HepG2 (cell line): ENCODE measurements at regions not wholly inside any gene's neighbourhood (a gene's known extent, or its start where the extent isn't known, plus 50 kb on each side); places are given as distances from the start of the nearest gene placed in this dataset.

ENCODE experiments used
- CCDC6 ChIP-seq: sonication (generic); formaldehyde crosslinking; IDR thresholded peaks from 2 replicates; pipeline ENCODE4 v1.8.1; 2022; ENCODE audit warnings: mild to moderate bottlenecking, missing genetic modification reagents, moderate library complexity
- RFX5 ChIP-seq: IDR thresholded peaks from 2 replicates; pipeline ENCODE4 v1.6.1; 2011; ENCODE audit warnings: low read depth, low read length, improper control_type of control experiment
- RFXANK ChIP-seq: IDR thresholded peaks from 2 replicates; pipeline ENCODE4 v1.6.1; 2016
- SRSF4 ChIP-seq: fragments of 200-400 bp; formaldehyde crosslinking; IDR thresholded peaks from one replicate; pipeline ENCODE4 v1.6.1; 2018; ENCODE audit warnings: mild to moderate bottlenecking, low read depth, low read length, moderate library complexity; ENCODE audit not compliant: poor library complexity, severe bottlenecking
- ZFP37 ChIP-seq: sonication (generic); formaldehyde crosslinking; IDR thresholded peaks from 2 replicates; pipeline ENCODE4 v1.4.0; 2020; ENCODE audit warnings: missing genetic modification reagents, borderline replicate concordance
- ZNF274 ChIP-seq: sonication (generic); formaldehyde crosslinking; IDR thresholded peaks from 2 replicates; pipeline ENCODE4 v1.5.1; 2020; ENCODE audit warnings: mild to moderate bottlenecking, missing genetic modification reagents
- ZNF484 ChIP-seq: sonication (generic); formaldehyde crosslinking; IDR thresholded peaks from 2 replicates; pipeline ENCODE4 v1.5.1; 2020; ENCODE audit warnings: mild to moderate bottlenecking, low read depth, missing genetic modification reagents, borderline replicate concordance
- ZZZ3 ChIP-seq: sonication (generic); formaldehyde crosslinking; IDR thresholded peaks from 2 replicates; pipeline ENCODE4 v1.4.0; 2020; ENCODE audit warnings: missing genetic modification reagents, mild to moderate bottlenecking, borderline replicate concordance
- TF ChIP-seq, protein P1 (sequence below): sonication (generic); formaldehyde crosslinking; IDR thresholded peaks from 2 replicates; pipeline ENCODE4 v1.5.0; 2020; ENCODE audit warnings: mild to moderate bottlenecking, missing genetic modification reagents, moderate library complexity
- TF ChIP-seq, protein P2 (sequence below): sonication (generic); formaldehyde crosslinking; IDR thresholded peaks from 2 replicates; pipeline ENCODE4 v1.5.1; 2020; ENCODE audit warnings: mild to moderate bottlenecking, missing genetic modification reagents, borderline replicate concordance

DNA sequence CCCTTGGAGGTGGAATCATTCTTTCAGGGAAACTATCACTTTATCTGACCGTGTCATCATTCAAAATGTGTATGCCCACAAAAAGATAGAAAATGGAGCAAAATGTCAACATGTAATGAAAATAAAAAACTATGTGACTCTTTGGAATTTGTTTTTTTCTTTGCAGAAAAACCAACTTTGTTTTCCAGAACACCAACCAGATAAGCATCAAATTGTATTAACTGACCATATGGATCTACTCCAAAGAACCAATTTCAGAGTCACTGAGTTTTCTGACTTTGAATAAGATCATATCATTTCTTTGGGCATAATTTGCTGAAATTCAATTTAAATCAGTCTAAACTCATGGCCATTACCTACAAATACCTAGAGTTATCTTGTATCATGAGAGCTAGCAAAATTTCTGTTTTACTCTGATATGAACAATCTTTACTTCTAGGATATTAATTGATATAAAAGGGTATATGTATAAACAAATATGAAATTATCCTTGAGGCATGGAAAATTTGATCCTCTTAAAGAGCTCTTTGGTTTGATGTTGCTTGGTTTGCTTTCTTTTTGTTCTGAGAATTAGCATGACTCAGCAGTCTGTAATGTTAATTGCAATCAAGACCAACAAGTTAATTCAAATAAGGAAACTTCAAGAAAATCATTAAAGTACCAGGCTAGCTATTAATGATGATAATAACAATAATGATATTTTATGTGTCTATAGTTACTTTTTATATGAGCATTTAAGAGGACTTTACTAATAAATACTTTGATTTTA lies 444.4 kb upstream of the MARCKS start:
- no peak for TF ChIP-seq RFXANK (CRISPR knock-in tag)
- TF ChIP-seq RFX5 = no peak
- TF ChIP-seq ZZZ3 (CRISPR knock-in tag) = no peak
- TF ChIP-seq, protein P1, sequence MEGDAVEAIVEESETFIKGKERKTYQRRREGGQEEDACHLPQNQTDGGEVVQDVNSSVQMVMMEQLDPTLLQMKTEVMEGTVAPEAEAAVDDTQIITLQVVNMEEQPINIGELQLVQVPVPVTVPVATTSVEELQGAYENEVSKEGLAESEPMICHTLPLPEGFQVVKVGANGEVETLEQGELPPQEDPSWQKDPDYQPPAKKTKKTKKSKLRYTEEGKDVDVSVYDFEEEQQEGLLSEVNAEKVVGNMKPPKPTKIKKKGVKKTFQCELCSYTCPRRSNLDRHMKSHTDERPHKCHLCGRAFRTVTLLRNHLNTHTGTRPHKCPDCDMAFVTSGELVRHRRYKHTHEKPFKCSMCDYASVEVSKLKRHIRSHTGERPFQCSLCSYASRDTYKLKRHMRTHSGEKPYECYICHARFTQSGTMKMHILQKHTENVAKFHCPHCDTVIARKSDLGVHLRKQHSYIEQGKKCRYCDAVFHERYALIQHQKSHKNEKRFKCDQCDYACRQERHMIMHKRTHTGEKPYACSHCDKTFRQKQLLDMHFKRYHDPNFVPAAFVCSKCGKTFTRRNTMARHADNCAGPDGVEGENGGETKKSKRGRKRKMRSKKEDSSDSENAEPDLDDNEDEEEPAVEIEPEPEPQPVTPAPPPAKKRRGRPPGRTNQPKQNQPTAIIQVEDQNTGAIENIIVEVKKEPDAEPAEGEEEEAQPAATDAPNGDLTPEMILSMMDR (CRISPR knock-in tag) = no peak
- TF ChIP-seq ZFP37 (CRISPR knock-in tag) = no peak
- no peak for TF ChIP-seq ZNF274 (CRISPR knock-in tag)
- no peak for TF ChIP-seq SRSF4
- TF ChIP-seq CCDC6 = no peak
- TF ChIP-seq, protein P2, sequence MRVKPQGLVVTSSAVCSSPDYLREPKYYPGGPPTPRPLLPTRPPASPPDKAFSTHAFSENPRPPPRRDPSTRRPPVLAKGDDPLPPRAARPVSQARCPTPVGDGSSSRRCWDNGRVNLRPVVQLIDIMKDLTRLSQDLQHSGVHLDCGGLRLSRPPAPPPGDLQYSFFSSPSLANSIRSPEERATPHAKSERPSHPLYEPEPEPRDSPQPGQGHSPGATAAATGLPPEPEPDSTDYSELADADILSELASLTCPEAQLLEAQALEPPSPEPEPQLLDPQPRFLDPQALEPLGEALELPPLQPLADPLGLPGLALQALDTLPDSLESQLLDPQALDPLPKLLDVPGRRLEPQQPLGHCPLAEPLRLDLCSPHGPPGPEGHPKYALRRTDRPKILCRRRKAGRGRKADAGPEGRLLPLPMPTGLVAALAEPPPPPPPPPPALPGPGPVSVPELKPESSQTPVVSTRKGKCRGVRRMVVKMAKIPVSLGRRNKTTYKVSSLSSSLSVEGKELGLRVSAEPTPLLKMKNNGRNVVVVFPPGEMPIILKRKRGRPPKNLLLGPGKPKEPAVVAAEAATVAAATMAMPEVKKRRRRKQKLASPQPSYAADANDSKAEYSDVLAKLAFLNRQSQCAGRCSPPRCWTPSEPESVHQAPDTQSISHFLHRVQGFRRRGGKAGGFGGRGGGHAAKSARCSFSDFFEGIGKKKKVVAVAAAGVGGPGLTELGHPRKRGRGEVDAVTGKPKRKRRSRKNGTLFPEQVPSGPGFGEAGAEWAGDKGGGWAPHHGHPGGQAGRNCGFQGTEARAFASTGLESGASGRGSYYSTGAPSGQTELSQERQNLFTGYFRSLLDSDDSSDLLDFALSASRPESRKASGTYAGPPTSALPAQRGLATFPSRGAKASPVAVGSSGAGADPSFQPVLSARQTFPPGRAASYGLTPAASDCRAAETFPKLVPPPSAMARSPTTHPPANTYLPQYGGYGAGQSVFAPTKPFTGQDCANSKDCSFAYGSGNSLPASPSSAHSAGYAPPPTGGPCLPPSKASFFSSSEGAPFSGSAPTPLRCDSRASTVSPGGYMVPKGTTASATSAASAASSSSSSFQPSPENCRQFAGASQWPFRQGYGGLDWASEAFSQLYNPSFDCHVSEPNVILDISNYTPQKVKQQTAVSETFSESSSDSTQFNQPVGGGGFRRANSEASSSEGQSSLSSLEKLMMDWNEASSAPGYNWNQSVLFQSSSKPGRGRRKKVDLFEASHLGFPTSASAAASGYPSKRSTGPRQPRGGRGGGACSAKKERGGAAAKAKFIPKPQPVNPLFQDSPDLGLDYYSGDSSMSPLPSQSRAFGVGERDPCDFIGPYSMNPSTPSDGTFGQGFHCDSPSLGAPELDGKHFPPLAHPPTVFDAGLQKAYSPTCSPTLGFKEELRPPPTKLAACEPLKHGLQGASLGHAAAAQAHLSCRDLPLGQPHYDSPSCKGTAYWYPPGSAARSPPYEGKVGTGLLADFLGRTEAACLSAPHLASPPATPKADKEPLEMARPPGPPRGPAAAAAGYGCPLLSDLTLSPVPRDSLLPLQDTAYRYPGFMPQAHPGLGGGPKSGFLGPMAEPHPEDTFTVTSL (CRISPR knock-in tag) = no peak
- TF ChIP-seq ZNF484 = no peak
